ENCODE measurements at regions not wholly inside any gene's neighbourhood (a gene's known extent, or its start where the extent isn't known, plus 50 kb on each side); places are given as distances from the start of the nearest gene placed in this dataset.

GRCh38 chr3:25056803-25057351 is 371.2 kb upstream of the RARB start:
- DNase-seq, result no peak

DNA sequence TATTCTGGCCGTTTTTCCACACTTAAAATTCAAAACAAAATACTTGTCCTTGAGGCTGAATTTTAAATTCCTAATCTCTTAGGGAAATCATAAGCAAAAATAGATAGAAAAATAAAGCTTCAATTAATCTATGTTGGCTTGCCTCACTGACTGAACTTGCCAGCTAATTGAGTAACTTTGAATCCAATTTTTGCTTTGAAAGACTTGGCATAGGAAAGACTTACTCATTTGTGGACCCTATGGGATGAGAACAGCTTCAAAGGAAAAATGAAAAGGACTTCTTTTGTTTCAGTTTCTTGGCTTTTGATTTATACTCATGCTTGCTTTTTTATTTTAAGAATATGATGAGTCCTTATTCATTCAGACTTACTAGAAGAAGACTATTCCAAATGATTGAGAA is 370.7 kb upstream of the RARB start:
- no peak for DNase-seq

DNA sequence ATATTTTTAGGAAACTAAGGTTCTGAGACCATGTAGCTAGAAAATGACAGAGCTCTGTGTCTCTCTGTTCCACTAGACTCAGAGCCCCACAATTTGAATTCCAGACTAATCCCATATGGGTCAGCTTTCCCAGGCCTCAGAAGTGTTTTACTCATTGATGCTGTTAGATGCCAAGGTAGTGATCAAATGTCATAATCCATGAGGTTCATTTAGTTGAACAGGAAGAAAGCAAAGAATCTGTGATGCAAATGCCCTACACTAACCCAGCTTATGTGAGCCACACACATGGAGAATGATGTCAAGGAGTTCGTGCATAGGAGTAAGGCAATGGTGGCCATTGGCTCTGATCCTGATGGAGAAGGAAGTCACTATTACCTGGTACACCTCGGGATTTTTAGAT is 363.4 kb upstream of the RARB start:
- DNase-seq, result no peak

DNA sequence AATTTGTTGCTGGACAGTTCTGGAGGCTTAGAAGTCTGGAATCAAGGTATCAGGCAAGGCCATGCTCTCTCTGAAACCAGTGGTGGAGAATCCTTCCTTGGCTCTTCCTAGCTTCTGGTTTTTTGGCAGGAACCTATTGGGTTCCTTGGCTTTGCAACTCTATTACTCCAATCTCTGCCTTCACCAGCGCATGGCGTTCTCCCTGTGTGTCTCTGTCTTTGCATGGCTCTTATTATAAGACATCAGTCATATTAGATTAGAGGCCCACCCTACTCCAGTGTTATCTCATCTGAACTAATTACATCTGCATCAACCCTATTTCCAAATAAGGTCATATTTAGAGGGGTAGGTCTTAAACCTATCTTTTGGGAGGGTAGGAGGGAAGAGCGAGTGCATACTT is 358.1 kb upstream of the RARB start:
- no peak for DNase-seq

DNA sequence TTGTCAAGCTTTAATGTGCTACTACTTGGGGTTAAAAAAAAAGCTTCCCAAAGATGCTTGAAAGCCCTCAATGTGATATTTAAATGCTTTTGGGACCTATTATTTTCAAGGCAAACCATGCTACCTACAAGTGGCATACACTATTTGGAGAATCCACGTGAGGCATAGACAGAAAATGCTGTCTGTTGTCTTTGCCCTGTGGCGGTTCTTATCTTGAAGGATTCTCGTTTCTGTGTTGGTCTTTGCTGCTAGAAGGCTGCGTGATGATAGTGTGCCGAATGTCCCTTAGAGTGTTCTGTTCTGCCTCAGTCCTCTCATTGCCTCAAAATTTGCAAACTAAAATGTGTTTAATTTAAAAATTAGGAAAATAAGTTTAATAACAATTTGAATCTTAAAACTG is 356.2 kb upstream of the RARB start:
- DNase-seq, result no peak

DNA sequence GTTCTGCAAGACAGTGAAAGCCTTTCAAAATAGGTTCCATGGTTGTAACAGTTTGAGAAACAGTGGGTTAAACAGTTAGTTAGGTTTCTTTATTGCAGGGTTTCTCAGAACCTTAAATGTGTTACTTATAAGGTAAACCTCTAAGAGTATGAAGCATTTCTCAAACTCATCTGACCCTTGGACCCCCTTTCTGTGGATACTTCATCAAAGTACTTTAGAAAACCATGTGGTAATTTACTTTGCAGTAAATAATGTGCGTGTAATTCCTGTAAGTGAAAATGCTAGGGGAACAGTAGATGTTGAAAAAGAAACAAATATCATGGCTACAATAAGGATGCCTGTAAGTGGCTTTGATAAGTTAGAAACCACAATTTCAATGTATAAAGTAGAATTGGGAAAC is 354.6 kb upstream of the RARB start:
- no peak for DNase-seq

DNA sequence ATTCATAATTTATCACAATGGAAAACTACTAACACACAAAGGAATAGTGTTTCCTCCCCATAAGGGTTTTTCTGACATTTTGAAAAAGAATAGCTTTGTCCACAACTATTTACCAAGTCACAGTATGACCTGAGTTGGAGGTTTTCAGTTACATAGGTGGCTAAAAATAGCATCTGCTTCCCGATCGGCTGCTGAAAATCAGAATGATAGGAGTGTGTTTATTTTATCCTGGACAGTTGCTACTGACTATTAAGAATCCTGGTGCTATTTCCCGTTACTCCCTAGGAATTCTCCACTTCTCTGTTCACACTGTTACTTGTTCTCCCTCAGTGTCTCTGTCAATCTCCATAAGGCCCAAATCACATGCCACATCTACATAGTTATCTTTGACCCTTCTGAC is 353.9 kb upstream of the RARB start:
- no peak for DNase-seq

DNA sequence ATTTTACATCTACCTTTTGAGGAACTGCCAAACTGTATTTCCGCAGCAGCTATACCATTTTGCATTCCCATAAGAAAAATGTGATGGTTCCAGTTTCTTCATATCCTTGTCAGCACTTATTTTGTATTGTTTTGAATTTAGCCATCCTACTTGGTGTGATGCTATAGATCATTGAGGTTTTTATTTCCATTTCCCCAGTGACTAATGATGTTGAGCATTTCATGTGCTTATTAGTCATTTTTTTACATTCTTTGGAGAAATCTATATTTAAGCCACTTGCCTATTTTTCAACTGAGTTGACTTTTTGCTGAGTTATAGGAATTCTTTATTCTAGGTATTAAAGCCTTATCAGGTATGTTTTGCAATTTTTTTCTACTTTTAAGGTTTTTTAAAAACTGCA is 347.6 kb upstream of the RARB start:
- DNase-seq, result no peak

DNA sequence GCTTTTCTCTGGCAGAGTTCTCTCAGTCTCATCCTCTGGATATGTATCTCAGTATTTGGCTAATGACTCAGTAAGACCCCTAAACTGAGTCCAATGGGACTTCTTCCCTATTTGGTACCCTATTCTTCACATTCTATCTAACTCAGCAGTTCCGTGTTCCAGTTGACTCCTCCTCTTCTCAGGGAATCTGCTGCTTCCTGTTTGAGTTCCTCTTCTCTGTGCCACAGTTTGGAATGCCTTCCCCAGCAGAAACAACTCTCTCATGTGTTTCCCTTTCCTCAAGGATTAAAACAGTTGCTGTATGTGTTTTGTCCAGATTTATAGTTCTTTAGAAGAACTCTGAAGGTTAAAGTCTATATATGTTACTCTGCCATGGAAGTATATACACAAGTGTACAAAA is 344.0 kb upstream of the RARB start:
- no peak for DNase-seq

GRCh38 chr3:25086721-25087120 is 341.3 kb upstream of the RARB start:
- no peak for DNase-seq

DNA sequence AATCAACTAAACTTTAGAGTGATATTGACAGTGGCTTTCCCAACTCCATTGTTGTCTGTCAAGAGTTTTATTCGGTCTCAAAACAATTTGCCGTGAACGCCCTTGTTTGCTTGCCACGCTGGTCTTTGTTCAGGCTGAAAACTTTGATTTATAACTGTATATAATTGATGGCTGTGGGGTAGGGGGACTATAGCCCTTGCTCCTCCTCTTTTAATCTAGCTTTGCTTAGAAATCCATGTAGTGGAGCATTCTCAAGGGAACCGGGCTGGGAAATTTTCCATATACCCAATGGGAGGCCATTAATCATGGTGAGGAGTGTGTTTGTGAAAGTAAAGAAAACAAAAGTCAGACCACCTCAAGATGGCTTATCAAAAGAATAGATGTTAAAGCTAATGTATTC is 339.8 kb upstream of the RARB start:
- DNase-seq, result no peak

GRCh38 chr3:25090698-25091453 is 337.2 kb upstream of the RARB start:
- DNase-seq, result no peak

- DNase-seq, result no peak
These were observed 336.1 kb upstream of the RARB start for GRCh38 chr3:25091934-25092333.

- no peak for DNase-seq
These were observed 333.0 kb upstream of the RARB start for GRCh38 chr3:25094932-25095685.

DNA sequence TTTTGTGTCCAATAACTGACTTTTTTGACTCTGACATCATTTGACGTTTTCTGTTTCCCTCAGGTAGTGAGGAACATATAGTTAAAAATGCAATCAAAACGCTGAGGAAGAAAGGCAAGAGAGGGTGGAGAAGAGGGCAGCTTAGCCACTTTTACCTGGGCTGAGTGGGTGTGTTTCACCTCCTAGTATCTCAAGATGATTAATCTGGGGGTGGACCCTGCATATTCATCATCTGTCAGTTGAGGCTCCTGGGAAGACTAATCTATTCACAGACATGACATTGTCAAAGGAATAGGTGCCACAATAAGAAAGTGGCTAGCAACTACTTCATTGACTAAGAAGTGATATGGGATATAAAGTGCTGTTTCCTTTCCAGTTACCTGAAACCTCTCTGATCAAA is 331.5 kb upstream of the RARB start:
- DNase-seq, result no peak

- DNase-seq, result no peak
These were observed 331.0 kb upstream of the RARB start for GRCh38 chr3:25097023-25097422.

GRCh38 chr3:25099666-25100065 is 328.4 kb upstream of the RARB start:
- no peak for DNase-seq

DNA sequence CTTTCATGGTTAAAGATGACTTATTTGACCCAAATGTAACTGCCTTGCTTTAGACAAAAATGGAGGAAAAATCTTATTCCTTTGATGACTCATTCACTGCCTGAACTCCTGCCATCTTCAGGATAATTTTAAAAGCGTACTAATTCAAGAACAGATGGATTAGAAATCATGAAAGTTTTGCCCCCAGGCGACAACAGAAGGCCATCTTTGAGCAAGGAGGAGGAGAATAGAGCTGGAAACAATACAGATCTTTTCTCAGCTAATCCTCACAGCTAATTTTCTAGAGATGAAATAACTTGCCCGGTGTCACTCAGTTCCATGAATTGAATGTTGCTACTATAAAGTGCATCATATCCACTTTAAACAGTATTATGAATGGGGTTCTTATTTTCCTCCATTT is 324.7 kb upstream of the RARB start:
- no peak for DNase-seq

DNA sequence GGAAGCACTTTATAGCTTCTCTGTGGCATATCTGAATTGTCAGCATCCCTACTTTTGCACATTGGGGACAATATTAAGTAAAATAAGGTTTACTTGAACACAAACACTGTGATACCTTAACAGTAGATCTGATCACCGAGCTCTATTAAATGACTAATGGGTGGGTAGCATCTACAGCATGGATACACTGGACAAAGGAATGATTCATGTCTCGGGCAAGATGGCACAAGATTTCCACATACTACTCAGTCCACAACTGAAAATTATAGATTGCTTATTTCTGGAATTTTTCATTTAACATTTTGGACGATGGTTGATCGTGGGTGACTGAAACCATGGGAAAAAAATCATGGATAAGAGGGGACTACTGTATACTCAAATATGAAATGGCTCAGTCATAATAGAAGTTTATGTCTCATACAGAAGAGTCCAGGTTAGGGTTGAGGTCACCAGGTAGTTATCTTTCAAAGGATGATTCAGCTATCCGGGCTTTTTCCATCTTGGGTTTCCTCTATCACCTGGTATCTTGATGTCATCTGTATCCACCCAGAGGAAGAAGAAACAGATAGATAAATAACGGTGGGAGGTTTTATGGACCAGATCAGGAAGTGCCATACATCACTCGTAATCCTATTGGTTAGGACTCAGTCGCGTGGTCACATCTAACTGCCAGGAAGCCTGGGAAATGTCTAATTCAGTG is 320.0 kb upstream of the RARB start:
- DNase-seq, result no peak

DNA sequence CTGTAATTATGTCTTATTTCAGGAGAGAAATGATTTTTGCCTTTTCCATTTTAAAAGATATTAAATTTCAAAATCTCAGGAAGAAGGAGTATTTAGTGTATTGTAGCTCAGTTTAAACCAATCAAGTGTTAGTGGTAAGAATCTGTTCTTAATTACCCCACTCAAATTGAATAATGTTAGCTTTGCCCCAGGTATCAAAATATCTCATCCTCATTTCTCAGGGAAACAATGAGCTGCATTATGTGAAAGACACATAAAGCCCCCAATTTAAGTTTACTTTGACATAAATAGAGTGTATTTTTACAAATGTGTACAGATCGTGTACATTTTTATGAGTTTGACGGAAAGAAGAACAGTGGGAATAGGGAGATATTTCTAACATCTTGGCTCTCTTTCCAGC is 317.4 kb upstream of the RARB start:
- DNase-seq, result no peak

DNA sequence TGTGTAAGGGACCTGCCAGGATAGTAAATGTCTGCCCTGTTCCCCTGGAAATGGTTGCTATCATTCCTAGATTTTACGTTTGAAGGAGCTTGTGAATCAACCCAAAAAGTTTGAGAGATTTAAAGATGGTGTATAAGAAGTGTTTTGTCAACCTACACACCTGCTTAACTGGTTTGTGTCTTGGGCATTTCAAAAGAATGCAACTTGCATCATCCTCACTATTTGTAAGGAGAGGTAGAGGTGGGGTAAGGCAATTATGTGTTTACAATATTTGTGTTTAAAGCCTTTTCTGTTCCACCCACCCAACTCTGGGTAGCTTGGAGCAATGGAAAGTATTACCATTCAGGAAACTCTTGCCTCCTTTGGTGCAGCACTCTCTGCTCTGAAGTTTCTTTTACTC is 314.2 kb upstream of the RARB start:
- DNase-seq, result no peak

DNA sequence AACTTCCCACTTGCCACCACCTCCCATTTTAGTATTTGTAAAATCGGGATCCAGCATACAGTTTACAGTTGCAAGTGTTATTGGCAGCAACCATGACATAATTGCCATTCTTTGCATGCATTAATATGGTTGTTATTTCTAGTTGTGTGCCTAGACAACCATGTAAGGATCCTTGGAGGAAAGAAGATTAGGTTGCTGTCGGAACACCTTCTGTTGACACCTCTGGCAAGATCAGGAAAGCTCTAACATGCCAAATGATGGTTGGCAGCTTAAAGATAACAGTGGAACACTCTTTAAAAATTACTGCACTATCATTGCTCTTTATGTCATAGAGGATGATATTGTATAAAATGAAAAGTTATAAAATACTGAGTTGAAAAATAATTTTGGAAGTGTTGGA is 313.5 kb upstream of the RARB start:
- no peak for DNase-seq

GRCh38 chr3:25117005-25117593 is 311.0 kb upstream of the RARB start:
- DNase-seq, result no peak
